ENCODE measurements at regions not wholly inside any gene's neighbourhood (a gene's known extent, or its start where the extent isn't known, plus 50 kb on each side); places are given as distances from the start of the nearest gene placed in this dataset.

GRCh38 chr12:90303771-90304170 lies 595.1 kb upstream of the ATP2B1 start:
- H3K4me1 ChIP-seq: no peaks in the 10 kb centered on the region
- no peaks in the 10 kb centered on the region for H3K9me3 ChIP-seq
- no peak for ATAC-seq
- intact Hi-C loops (cut with DNase I): no loop called here
- H3K27me3 ChIP-seq (ENCODE audit: low read depth): no peaks in the 10 kb centered on the region
- DNase-seq: no peak
- TF ChIP-seq CTCF (IDR thresholded peaks at IDR 0.05): no peak
- H3K36me3 ChIP-seq: no peaks in the 10 kb centered on the region
- H3K4me3 ChIP-seq: no peak overlapping the region
- no peak overlapping the region for H3K27ac ChIP-seq

- Histone ChIP-seq H3K9me3 (no peaks in the 10 kb centered on the region), H3K27me3 (ENCODE audit: low read depth) (no peaks in the 10 kb centered on the region), H3K36me3 (no peaks in the 10 kb centered on the region), H3K27ac (no peak overlapping the region), H3K4me3 (no peak overlapping the region), H3K4me1 (no peaks in the 10 kb centered on the region)
- intact Hi-C loops (cut with DNase I): no loop called here
- DNase-seq (no peak), ATAC-seq (no peak)
- TF ChIP-seq CTCF (IDR thresholded peaks at IDR 0.05): no peak
Measured at GRCh38 chr12:90301561-90302133, 593.0 kb upstream of the ATP2B1 start.

- Histone ChIP-seq H3K4me3 (no peak overlapping the region), H3K4me1 (no peaks in the 10 kb centered on the region), H3K27me3 (ENCODE audit: low read depth) (no peaks in the 10 kb centered on the region), H3K36me3 (no peaks in the 10 kb centered on the region), H3K9me3 (no peaks in the 10 kb centered on the region), H3K27ac (no peak overlapping the region)
- TF ChIP-seq CTCF (IDR thresholded peaks at IDR 0.05): no peak
- intact Hi-C loops (cut with DNase I): no loop called here
- no peak for ATAC-seq
- DNase-seq: no peak
Measured at GRCh38 chr12:90301095-90301494, 592.5 kb upstream of the ATP2B1 start.

DNA sequence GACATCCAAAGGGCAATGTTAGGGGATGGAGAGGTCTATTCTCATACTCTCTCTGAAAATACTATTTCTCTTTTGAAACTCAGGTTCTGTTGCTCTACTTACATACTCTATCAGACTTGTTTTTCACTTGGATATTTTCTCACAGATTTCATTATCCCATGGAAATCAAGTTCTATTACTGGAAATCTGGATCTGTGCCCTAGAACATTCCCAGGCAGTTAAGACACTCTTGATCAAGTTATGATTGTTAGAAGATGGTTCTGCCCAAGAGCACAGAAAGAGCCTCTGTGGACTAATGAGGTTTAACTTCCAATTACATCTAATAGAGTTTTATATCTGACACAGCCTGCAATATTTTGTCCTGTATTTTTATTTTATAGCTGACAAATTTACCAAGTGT lies 591.0 kb upstream of the ATP2B1 start:
- ATAC-seq (no peak), DNase-seq (no peak)
- Histone ChIP-seq H3K4me3 (no peak overlapping the region), H3K4me1 (no peaks in the 10 kb centered on the region), H3K9me3 (no peaks in the 10 kb centered on the region), H3K27ac (no peak overlapping the region), H3K27me3 (ENCODE audit: low read depth) (no peaks in the 10 kb centered on the region), H3K36me3 (no peaks in the 10 kb centered on the region)
- intact Hi-C loops (cut with DNase I): no loop called here
- TF ChIP-seq CTCF (IDR thresholded peaks at IDR 0.05): no peak

- H3K27me3 ChIP-seq (ENCODE audit: low read depth): no peaks in the 10 kb centered on the region
- no peaks in the 10 kb centered on the region for H3K4me1 ChIP-seq
- no peaks in the 10 kb centered on the region for H3K9me3 ChIP-seq
- no peak overlapping the region for H3K27ac ChIP-seq
- DNase-seq (no peak), ATAC-seq (no peak)
- TF ChIP-seq CTCF (IDR thresholded peaks at IDR 0.05): no peak
- no peak overlapping the region for H3K4me3 ChIP-seq
- intact Hi-C loops (cut with DNase I): no loop called here
- H3K36me3 ChIP-seq: no peaks in the 10 kb centered on the region
Measured at GRCh38 chr12:90299121-90299520, 590.5 kb upstream of the ATP2B1 start.
